HCEC 1CT (cell line): ENCODE measurements at regions not wholly inside any gene's neighbourhood (a gene's known extent, or its start where the extent isn't known, plus 50 kb on each side); places are given as distances from the start of the nearest gene placed in this dataset.

Experiments
- DNase-seq: peaks from one replicate; pipeline ENCODE4 v3.0.0-alpha.2; 2017

DNA sequence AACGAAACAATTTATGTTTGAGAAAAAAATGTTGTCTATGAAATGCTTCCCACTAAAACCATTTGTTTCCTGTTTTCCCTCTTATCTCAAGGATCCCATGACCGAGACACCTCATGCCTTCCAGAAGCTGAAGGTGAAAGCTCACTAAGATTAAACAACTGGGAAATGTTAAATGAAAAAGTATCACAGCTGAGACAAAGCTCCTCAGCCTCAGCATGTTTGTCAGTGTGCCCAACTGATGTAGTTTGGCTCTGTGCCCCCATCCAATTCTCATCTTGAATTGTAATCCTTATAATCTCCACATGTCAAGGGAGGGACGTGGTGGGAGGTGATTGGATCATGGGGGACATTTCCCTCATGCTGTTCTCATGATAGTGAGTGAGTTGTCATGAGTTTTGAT lies 327.3 kb downstream of the HTR7 start:
- no peak for DNase-seq

DNA sequence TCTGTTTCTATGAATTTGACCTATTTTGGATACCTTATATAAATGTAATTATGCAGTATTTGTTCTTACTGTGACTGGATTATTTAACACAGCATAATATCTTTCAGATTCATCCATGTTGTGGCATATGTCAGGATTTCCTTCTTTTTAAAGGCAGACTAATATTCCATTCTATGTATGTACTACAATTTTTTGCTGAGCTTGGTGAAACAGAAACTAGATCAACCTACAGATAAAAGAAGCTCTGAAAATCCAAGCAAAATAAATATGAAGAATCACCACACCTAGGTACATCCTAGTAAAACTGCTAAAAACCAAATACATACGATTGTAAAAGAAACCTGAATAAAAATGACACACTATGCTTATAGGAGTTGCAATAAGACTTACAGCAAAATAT lies 300.5 kb downstream of the HTR7 start:
- no peak for DNase-seq

DNA sequence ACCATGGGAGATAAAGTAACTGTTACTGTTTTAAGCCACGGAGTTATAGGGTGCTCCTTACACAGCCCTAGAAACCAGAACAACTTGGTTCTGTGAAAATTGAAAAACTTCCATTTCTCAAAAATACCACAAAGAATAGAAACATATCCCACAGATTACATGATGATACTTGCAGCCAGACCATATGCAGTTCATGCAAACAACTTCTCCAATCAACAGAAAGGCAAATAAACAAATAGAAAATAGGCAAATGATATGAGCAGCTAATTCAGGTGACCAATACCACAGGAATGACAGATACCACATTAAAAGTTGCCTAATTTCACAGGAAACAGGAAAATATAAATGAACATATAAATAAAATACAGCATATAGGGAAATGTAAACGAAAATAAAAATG lies 297.5 kb downstream of the HTR7 start:
- peak; percentile 1 for DNase-seq

DNA sequence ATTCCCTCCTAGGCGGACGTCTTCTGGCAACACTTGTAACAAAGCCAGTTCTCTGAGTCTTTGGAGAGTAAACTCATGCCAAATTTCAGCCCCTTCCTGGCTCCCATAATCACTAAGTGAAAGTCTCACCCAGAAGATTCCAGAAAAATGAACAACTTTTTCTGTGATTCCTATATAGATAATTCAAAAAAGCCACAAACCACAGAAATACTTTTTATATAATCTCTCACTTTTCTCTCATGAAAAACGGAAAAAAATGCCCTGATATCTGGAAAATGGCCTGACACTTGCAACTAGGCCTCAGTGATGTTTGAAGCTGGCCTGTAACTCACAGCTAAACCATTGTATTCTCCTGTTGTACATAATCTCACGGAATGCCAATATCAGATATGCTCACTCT lies 296.2 kb downstream of the HTR7 start:
- no peak for DNase-seq

DNA sequence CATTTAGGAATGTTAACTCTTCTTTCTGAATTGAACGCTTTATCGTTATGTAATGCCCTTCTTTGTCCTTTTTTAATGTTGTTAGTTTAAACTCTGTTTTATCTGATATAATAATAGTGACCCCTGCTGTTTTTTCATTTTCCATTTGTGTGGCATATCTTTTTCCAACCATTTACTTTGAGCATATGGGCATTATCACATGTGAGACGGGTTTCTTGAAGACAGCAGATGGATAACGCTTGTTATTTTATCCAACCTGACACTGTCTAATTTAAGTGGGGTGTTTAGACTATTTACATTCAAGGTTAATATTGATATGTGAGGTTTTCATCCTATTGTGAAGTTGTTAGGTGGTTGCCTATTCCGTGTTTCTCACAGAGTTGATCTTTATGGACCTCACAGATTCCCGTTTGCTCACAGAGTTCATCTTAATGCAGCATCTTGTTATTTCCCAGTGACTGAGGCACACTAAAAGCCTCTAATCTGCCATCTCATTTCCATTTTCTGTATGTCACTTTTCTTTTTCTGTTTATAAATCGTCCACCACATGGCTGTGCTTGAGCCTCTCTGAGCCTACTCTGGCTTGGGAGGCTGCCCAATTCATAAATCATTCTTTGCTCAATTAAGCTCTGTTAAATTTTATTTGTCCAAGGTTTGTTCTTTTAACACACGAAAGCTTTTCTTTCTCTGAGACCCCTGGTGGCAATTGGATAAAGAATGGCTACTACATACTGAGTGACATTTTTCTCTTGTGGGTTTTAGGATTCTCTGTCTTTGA lies 286.2 kb downstream of the HTR7 start:
- no peak for DNase-seq

DNA sequence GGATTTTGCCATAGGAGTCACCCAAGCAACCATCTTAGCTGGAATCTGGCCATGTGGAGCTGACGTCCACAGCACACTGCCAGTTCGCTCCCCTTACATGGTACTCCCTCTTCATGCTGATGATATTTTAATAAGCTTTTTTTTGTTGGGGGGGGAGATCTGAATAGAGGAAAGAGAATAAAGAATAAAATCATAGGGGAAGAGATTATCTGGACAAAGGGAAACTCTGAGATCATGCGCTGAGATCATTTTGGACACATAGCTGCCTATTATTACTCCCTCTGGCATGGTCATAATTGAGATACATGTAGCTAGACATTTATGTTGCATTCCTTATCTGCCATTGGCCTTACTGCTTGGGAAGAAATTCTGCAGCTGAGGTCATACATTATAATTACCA lies 282.7 kb downstream of the HTR7 start:
- no peak for DNase-seq

DNA sequence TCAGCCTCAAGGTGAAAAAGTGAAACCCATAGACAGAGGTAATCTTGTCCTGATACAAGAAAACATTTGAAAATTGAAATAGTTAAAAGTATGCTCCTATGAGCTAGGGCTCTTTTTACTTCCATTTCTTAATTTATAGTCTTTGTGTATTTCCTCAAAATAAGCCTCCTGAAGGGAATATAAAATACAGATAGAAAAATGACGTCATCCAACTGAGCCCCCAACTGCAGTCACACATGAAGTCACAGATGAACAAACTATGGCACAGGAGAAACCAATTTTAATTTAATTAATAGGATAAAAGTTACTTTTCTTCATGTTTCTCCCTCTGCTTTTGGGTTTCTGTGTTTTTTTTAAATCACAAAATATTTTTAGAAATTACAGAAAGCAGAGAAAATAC lies 280.3 kb downstream of the HTR7 start:
- DNase-seq: no peak

DNA sequence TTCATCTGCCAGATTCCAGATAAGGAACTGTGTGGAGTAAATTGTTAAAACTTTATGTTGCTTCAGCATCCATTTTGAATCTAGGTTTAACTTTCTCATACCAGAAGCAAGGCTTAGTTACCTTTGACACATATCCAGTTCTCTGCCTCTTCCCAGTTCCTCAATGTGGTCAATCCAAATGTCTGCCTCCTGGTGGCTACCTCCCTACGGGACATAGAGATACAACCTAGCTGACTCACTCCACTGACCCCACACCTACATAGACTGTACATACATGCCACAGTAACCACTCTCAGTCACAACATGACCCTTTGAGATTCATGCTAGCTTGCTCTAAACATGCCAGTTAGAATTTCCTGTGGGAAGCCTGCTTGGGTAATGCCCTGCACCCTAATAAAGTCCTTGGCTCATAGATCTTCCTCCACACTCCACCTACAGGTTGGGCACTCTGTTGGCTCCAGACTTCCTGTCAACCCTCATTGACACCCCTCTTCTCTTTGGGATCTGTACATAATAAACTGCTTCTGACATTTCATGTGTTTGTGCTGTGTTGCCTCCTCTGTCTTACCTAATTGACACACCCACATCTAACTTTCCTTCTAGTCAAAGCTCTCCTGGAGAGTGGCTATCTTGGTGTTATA lies 278.1 kb downstream of the HTR7 start:
- peak; percentile 60 for DNase-seq

DNA sequence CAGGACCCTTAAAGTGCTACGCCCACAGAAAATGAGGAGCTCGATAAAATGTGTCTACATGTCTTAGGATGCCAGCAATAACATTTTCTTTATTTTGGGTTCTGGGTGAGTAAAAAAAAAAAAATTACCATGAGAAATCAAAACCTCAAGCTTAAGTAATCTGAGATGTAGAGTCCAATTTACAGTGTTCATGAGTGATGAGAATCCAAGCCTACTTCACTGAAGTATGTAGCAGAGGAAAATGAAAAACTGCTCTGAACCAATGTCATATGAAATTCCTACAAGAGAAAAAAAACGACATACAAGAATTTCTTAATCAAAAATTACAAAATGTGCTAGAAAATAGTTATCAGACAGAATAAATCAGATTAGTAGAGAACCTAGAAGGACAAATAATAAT lies 274.4 kb downstream of the HTR7 start:
- DNase-seq: no peak

DNA sequence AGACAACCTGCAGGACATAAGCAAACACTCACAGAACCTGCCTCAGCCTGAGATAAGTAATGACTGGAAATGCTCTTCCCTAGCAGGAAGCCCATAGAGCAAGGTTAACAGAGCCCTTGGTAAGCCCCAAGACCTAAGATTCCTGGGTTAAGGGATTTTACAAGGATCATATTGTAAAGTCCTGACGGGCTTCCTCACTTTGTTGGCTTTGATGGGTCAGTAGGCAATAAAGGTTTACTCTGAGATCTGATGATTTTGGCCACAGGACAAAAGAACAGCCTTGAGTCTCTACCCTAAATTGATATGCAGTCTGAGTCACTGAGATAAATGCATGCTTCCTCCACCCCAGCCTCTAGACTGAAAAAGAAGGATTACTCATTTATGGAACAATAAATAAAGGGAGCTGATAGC lies 270.8 kb downstream of the HTR7 start:
- DNase-seq: peak; percentile 65

DNA sequence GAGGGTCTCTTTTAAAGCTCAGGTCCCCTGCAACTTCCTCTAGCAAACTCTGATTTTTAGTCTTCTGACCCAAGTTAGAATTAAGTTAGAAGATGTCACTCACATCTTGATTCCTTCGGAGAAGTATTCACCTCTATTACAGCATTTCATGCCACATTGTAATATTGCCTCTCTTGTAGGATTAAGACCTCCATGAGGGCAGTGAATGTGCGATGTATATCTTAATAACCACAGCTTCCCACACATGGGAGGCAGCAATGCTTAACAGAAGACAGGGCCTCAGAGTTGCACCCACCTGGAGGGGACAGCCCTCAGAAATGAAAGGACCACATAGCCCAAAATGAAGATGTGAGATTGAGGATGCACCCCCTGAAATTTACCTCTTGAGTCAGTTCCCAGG lies 270.3 kb downstream of the HTR7 start:
- no peak for DNase-seq

DNA sequence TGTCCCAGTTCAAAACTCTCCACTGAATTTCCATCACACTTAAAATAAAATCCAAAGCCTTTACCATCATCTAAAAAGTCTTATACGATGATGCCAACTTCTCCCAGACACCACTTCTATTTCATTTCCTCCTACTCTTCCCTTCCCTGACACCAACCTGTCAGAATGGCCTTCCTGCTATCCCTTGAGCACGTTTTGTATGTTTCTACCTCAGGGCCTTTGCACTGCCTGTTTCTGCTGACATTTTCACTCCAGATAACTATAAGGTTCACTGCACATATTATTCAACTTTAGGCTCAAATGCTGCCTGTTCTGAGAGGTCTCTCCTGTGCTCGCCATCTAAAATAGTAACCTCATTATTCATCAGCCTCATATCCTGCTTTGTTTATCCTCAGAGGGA lies 269.6 kb downstream of the HTR7 start:
- DNase-seq: no peak

DNA sequence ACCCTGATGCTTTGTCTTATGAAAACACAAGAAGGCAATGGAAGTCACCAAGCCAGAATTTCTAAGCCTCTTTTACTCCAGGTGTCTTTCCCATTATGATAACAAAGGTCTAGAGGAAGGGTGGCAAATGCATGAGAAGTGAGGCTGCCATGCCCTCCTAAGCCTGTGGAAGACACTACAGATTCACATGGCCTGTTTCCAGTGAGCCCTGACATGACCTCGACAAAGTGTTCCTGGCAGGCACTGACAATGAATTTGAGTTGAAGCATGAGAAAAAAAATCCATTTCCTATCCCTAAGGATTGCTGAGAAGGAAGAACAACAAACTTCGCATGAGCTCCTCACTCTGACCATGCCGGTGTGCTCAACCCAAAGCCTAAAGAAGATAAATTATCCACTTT lies 268.0 kb downstream of the HTR7 start:
- DNase-seq: no peak

DNA sequence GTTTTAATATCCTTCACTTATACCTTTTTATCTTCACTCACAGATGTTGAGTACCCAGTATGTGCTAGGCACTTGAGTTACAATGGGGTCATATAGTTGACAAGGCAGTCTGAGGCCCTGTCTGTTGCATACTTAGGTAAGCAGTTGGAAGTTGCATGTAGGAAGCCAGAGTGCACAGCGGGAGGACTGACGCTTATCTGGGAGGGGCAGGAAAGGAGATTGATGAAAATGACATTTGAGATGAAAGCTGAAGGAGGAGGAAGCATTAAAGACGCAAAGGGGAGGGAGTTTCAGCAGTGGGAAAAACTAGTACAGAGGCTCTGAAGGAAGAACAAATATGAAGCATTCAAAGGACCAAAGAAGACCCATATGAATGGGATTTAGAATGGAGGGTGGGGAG lies 266.2 kb downstream of the HTR7 start:
- DNase-seq: no peak

DNA sequence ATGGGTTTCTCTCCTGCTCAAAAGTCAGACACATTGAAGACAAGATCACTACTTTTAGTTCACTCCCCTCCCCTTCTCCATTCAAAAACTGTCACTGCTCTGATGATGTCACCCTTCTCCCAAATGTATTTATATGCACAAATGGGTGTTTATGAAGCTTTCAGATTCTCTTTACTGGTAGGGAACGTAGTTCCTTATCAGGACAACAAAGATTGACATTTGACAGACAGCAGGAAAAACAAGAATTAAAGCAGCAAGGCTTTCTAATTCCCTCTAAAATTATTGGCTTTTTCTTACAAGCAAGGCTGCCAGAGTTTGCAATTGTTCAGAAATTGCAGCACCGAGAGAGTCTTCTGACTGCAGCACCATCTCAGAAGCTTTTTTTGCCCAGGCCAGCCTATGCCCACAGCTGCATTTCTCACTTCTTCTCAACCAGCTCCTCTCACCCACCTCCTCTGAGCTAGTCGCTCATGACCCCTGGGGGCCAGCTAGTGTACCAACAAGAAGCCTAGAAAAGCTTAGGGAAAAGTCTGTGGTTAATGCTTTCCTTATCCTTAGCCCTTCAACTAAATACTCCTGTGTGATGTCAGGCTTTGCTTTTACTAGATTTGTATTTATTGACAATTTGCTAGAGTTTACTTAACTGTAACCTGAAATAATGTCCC lies 265.1 kb downstream of the HTR7 start:
- DNase-seq: peak; percentile 71

DNA sequence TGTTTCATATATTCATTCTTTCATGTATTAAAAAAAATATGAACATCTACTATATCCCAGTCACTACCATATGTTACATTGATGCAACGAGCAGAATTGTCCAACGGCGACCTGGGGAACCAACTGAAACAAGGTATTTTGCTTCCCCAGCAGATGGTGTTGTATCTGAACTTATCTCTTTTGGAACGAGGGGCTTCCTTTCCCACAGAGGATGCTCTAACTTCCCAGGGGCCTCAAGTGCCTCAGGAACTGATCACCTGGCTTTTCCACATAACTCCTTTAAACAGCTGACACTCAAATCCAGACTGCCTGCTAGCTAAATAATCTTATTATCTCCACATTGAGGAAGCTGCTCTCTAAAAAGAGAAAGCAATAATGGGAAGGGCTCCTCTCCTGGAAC lies 259.3 kb downstream of the HTR7 start:
- DNase-seq: no peak

DNA sequence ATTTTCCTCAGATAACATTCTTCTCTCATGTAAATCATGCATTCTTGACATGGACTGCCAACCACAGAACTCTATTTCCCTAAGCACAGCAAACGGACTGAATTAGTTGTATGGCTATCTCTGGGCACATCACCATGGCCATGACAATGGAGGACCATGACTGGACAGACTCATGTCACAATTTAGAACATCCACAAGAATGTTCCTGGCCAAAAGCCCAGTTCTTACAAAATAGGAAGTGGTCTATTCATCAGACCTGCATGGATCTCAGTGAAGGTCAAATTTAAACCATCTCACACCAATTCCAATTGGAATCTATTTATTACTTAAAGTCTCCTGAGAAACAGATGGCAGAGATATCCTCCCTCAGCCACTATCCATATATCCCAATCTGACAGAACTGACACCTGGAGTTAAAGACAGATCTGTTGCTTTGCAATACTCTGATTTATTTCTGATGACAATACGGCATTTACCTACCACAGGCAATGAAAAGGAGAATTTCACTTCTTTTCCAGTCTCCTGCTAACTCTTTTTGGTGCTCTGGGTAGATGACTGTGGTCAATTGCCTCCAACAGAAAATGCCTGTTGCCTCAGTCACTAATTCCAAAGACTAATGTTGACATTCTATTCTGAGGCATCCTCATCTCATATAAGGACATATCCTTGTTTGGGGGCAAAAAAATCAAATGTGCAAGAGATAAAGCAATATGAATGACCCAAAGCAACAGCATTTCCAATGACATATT lies 254.8 kb downstream of the HTR7 start:
- DNase-seq: peak; percentile 53

DNA sequence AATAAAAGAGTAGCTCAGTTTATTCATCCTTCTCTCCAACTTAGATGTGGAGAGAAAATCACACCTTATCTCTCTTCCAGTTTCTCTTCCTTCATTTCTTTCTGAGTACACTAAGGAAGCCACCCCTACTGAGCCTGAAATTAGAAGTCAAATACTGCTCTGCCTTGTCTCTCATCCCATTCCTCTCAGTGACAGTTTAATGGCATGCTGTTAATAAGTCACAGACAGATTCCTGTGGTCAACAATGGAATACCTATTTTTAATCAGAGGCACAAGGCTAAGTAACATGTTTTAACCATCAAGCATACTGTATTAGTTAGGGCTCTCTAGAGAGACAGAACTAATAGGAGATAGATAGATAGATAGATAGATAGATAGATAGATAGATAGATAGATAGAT lies 253.2 kb downstream of the HTR7 start:
- no peak for DNase-seq

DNA sequence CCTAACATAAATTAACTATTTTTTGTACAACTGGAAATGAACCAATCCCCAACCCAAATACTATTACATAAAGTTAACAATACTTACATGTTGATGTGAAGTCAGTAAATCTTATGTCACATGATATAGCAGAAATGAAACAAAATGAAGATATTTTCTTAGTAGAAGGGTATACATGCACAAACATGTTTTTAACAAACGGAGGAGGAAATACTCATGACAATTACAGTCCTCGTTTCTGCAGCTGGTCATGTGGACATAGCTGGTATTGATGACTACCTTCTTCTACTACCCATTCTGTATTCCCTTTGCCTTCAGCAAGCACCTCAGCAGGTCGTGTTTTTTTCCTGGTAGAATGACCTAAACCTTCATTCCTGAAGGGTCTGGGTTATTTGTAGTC lies 252.3 kb downstream of the HTR7 start:
- no peak for DNase-seq

DNA sequence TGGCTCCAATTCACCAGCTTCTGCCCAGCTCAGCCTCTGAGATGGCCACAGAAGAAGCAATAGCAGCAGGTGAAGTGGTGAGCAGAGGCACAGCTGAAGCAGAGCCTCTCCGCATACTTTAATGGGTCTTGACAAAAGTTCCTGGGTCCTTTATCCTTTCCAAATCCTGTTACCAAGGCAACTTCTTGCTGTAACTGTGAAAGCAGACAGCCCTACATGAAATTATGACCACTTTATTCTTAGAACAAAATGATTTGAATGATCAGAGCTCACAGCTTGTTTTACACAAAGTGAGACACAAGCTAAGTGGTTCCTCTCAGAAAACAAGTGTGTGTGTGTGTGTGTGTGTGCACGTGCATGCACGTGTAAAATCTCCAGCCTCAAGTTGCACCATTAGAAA lies 245.6 kb downstream of the HTR7 start:
- no peak for DNase-seq

DNA sequence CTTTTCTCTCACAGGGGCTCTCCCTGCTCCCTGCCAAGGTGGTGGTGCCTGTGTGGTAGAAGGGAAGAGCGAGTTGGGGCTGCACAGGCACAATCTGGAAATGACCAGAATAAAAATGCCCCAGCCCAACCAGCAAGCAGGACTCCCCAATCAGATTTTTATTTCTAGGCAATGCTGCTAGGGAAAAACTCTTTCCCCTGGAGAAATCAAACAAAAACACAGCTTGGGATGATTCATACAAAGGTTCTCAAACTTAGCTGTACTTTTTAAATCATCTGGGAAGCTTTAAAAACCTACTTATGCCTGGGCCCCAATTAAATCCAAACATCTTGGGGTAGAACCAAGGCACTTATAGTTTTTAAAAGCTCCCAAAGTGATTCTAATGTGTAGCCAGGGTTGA lies 243.2 kb downstream of the HTR7 start:
- no peak for DNase-seq

DNA sequence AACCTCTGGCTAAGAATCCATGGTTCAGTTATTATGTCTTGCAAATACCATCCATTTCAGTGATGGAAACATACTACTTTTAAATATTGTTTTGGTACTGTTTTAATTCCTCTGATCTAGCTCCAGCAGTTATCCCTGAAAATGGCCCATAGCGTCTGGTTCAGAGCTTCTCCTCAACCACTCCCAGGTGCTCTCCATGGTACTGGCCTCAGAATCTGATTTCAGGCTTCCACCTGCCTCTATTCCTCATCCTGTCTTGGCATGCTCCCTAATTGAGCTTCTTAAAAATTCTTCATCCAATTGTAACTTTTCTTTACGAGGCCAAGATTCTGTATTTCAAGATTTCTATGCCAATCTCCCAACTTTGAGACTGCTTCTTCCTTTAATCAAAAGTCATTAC lies 236.3 kb downstream of the HTR7 start:
- no peak for DNase-seq

DNA sequence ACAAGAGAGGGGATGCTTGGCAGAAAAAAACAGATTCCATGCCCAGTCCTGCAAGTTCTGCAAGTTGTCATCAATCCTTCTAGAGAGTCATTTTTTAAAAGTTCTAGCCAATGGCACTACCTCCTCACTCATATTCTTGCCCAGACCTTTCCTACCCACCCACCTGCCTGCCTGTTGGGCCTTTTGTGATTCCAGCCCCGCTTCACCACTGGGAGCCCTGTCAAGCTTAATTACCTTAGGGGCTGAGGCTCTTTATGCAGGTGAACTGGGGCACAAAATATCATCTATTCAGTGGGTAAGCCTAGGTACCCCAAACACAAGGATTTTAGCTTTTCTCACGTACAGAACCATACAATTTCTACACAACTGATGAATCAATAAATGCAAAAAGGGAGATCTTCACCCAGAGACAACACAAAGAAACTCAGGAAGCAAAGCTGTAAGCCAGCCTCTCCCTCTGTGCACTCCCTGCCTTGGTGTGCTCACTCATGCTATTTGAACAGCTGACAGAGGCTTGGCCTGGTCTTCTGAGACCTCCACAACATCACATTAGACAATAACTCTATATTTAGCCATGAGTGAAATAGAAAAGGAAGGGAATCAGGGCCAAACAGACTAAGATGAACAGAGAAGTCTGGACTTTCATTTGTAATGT lies 222.6 kb downstream of the HTR7 start:
- no peak for DNase-seq
